HEK293T (cell line): ENCODE measurements at regions not wholly inside any gene's neighbourhood (a gene's known extent, or its start where the extent isn't known, plus 50 kb on each side); places are given as distances from the start of the nearest gene placed in this dataset.

ENCODE experiments used
- CTCF ChIA-PET: fragments of 350-600 bp; formaldehyde crosslinking; extraction: SDS; loops from one replicate; lab custom pipeline; 2021; ENCODE audit warnings: antibody characterized with exemption, inconsistent platforms; lab: Yijun Ruan, JAX
- POLR2A ChIA-PET: fragments of 350-600 bp; formaldehyde crosslinking; extraction: SDS; loops from one replicate; lab custom pipeline; 2020; ENCODE audit warnings: antibody characterized with exemption, inconsistent platforms; lab: Yijun Ruan, JAX
- DNase-seq: peaks from one replicate; pipeline ENCODE4 v3.0.0; 2012; ENCODE audit warnings: mixed read lengths; ENCODE audit errors: extremely low spot score
- ARNT ChIP-seq: fragments of 450-650 bp; IDR thresholded peaks from 2 replicates; pipeline ENCODE4 v1.6.1; 2017; ENCODE audit warnings: mild to moderate bottlenecking
- BHLHE40 ChIP-seq: fragments of 450-650 bp; IDR thresholded peaks from 2 replicates; pipeline ENCODE4 v1.6.1; 2016; ENCODE audit warnings: mild to moderate bottlenecking, moderate library complexity, borderline replicate concordance
- CTBP1 ChIP-seq: fragments of 450-650 bp; IDR thresholded peaks from 2 replicates; pipeline ENCODE4 v1.6.1; 2016; ENCODE audit warnings: borderline replicate concordance
- ELF4 ChIP-seq: fragments of 450-650 bp; IDR thresholded peaks from 2 replicates; pipeline ENCODE4 v1.6.1; 2017; ENCODE audit warnings: antibody characterized with exemption
- FOXA1 ChIP-seq: fragments of 450-650 bp; IDR thresholded peaks from 2 replicates; pipeline ENCODE4 v1.6.1; 2016; ENCODE audit warnings: mild to moderate bottlenecking
- FOXK2 ChIP-seq: fragments of 450-650 bp; IDR thresholded peaks from 2 replicates; pipeline ENCODE4 v1.6.1; 2016; ENCODE audit warnings: mild to moderate bottlenecking
- FOXM1 ChIP-seq: fragments of 450-650 bp; IDR thresholded peaks from 2 replicates; pipeline ENCODE4 v1.6.1; 2017; ENCODE audit warnings: mild to moderate bottlenecking, borderline replicate concordance
- HDGF ChIP-seq: fragments of 450-650 bp; IDR thresholded peaks from 2 replicates; pipeline ENCODE4 v1.6.1; 2017; ENCODE audit warnings: antibody characterized with exemption, borderline replicate concordance
- L3MBTL2 ChIP-seq: fragments of 450-650 bp; conservative IDR thresholded peaks from 2 replicates; pipeline ENCODE4 v1.6.1; 2016; ENCODE audit warnings: mild to moderate bottlenecking
- LEF1 ChIP-seq: fragments of 450-650 bp; IDR thresholded peaks from 2 replicates; pipeline ENCODE4 v1.6.1; 2017; ENCODE audit warnings: mild to moderate bottlenecking, borderline replicate concordance
- NFRKB ChIP-seq: fragments of 450-650 bp; IDR thresholded peaks from 2 replicates; pipeline ENCODE4 v1.6.1; 2016; ENCODE audit warnings: mild to moderate bottlenecking, moderate library complexity
- SP1 ChIP-seq: fragments of 450-650 bp; IDR thresholded peaks from 2 replicates; pipeline ENCODE4 v1.6.1; 2017
- SUZ12 ChIP-seq: fragments of 450-650 bp; IDR thresholded peaks from 2 replicates; pipeline ENCODE4 v1.6.1; 2016; ENCODE audit warnings: mild to moderate bottlenecking
- TARDBP ChIP-seq: fragments of 450-650 bp; IDR thresholded peaks from 2 replicates; pipeline ENCODE4 v1.6.1; 2016
- ZNF384 ChIP-seq: fragments of 450-650 bp; IDR thresholded peaks from 2 replicates; pipeline ENCODE4 v1.6.1; 2016
- TF ChIP-seq, protein P1 (sequence below): fragments of 450-650 bp; IDR thresholded peaks from 2 replicates; pipeline ENCODE4 v1.6.1; 2016

DNA sequence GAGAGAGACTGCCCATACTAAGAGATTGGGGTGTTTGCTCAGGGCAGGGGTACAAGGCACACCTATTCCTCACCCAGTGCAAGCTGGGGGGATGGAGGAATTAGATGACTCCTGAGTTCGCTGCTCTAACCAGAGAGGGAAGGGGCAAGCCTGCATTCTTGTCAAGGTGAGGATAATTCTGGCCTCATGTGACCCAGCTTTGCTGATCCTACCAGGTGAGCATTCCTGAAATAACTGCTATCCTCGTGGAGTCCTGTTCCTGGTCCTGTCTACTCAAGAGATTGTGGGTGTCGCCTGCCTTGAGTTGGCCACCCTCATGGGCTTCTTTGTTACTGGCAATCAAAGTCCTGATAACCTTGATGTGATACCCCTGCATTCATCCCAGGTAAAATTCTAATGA is 206.0 kb downstream of the SPP2 start:
- CTCF ChIA-PET, result no interaction called here
- TF ChIP-seq ELF4, result no peak
- TF ChIP-seq SUZ12, result no peak
- TF ChIP-seq CTBP1, result no peak
- TF ChIP-seq FOXA1, result no peak
- no peak for TF ChIP-seq ZNF384
- TF ChIP-seq, protein P1, sequence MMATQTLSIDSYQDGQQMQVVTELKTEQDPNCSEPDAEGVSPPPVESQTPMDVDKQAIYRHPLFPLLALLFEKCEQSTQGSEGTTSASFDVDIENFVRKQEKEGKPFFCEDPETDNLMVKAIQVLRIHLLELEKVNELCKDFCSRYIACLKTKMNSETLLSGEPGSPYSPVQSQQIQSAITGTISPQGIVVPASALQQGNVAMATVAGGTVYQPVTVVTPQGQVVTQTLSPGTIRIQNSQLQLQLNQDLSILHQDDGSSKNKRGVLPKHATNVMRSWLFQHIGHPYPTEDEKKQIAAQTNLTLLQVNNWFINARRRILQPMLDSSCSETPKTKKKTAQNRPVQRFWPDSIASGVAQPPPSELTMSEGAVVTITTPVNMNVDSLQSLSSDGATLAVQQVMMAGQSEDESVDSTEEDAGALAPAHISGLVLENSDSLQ, result no peak
- no peak for TF ChIP-seq L3MBTL2
- no peak for TF ChIP-seq NFRKB
- TF ChIP-seq TARDBP, result no peak
- no peak for TF ChIP-seq LEF1
- no peak for TF ChIP-seq ARNT
- no peak for TF ChIP-seq BHLHE40
- TF ChIP-seq SP1, result no peak
- no peak for TF ChIP-seq HDGF
- TF ChIP-seq FOXK2, result no peak
- TF ChIP-seq FOXM1, result no peak
- DNase-seq, result no peak
- POLR2A ChIA-PET, result no interaction called here

DNA sequence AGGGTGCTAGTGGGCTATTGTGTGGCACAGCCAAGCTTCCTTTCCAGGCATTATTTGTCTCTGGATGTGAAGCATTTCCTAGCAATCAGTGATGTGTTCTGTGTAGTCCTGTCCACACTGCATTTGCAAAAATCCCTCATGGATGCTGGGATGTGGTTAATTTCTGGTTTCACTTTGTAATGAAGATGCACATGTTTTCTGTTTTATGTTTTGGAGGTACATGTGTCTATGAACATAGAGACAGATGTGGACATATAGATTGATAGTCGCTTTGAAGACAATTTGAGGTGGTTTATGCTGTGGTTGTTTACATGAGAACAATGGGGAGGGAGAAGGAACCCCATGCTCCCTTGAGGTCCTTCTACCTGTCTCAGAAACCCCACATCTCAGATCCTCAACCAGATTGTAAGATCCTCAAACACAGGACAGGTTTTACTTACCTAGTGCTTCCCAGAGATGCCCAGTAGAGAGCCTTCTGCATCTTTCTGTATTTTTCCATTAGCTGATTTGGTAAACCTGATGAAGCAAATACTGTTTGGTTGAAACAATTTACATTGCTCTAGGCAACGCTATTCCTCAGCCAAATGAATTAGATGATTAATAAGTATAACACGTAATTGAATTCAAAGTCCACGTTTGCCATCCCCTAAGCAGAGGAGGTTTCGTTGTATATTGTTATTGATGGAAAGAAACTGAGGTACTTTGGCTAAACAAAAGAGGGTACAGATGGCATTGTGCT is 204.4 kb downstream of the SPP2 start:
- ChIA-PET POLR2A (no interaction called here), CTCF (interaction anchor here (0.6 kb wide), 2 partner anchors 193 to 1423 kb away, joined by 3 to 5 read pairs; no protein-coding TSS in a partner anchor)
- DNase-seq, result no peak
- TF ChIP-seq CTBP1 (no peak), TARDBP (no peak), NFRKB (no peak), SP1 (no peak), SUZ12 (no peak), FOXK2 (no peak), L3MBTL2 (no peak), HDGF (no peak), FOXM1 (no peak), ZNF384 (no peak), ELF4 (no peak), LEF1 (no peak), BHLHE40 (no peak), FOXA1 (no peak), ARNT (no peak)
- TF ChIP-seq, protein P1, result no peak

DNA sequence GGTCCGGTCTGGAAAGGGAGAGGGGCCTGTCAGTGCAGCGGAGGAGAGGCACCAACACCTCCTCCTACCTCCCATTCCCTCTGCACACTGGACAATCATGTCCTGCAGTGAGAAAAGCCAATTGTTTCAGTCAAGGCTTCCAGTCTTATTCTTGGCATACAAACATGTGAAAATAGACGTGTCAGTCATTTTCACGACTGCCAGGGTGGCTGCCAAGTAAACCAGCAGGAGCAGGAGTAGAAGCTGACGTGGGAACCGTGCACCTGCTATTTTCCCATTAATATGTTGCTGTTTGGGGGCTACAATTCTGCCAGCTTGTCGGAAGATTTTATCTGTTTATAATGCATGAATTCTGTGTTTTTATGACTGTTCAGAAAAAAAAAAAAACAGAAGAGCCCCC is 202.3 kb downstream of the SPP2 start:
- POLR2A ChIA-PET, result no interaction called here
- no peak for TF ChIP-seq CTBP1
- TF ChIP-seq SP1, result no peak
- no peak for TF ChIP-seq HDGF
- TF ChIP-seq, protein P1, result peak; percentile 29; the same call in 1 of the 2 replicates
- no peak for DNase-seq
- CTCF ChIA-PET, result no interaction called here

DNA sequence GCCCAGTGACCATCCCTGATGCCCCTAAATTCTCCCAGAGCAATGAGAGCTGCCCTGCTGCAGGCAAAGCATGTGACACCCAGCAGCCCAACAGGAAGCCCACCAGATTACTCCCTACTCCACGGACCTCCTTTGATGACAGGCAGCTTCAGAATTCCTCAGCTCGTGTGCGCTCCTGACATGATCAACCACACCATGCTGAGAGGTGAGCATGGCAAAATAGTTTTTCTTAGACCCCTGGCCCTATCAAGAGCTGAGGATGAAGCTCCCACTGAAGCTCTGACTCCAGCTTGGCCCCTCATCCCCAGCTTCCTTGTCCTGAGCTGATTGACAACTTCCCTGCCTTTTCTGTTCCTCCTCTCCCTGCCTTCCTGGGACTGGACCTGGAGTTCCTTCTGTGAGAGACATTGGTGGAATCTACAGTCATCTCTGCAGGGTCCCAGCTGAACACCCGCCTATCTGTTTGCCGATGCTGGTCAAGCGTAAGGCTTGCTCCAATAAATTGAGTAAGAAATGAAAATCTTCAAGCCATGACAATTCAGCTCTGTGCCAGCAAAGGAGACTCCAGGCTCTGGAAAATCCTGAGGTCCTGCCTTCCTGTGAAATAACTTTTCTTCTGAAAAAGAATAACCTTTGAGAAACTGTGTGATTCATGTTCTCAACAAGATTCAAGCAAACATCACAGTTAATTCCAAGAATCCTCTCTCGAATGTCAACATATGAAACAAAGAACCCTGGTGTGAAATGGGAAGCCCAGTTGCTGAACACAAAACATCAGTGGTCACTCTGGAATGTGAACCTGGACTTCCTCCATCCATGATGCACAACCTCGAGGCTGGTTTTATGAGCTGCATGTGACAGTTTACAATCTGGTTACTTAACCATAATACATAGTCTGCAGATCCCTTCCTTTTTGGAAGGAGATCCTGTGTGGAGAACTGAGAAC is 201.1 kb downstream of the SPP2 start:
- DNase-seq, result no peak
- TF ChIP-seq LEF1 (no peak), FOXK2 (no peak), SUZ12 (no peak), HDGF (no peak), CTBP1 (no peak), L3MBTL2 (no peak), BHLHE40 (no peak), ZNF384 (no peak), ELF4 (no peak), ARNT (no peak), FOXA1 (no peak)
- TF ChIP-seq, protein P1, result no peak
- CTCF ChIA-PET, result interaction anchor here (1.1 kb wide), 1 partner anchor 9 kb away, joined by 3 read pairs; no protein-coding TSS in a partner anchor
- POLR2A ChIA-PET, result no interaction called here

DNA sequence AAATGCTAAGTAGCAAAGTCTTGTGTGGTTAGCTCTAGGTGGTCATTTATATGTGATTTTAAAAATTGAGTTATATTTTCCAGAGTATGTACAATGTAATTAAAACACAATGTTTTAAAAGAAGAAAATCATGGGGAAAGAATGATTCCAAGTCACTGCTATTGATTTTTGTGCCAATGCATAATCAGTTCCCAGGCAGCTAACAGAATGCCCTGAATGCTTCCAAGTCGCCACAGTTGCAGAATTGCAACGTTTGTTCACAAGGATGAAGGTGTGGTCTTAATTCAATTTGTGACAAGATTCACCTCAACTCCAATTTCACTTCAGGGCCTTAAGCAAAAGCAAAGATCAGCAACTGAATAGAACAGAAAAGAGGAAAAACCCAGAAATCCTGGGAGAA is 200.4 kb downstream of the SPP2 start:
- POLR2A ChIA-PET, result no interaction called here
- no peak for DNase-seq
- TF ChIP-seq, protein P1, result no peak
- TF ChIP-seq TARDBP (no peak), SP1 (no peak), ZNF384 (no peak)
- CTCF ChIA-PET, result no interaction called here
